CD4-positive, alpha-beta T cell treated with Interleukin-21 for 1 hour (primary cell): ENCODE measurements at regions not wholly inside any gene's neighbourhood (a gene's known extent, or its start where the extent isn't known, plus 50 kb on each side); places are given as distances from the start of the nearest gene placed in this dataset.

Experiments
- DNase-seq: peaks from one replicate; pipeline ENCODE4 v3.0.0-alpha.2; 2020

- DNase-seq: no peak
Measured at GRCh38 chr16:52099382-52099781, 447.6 kb downstream of the TOX3 start.

GRCh38 chr16:52095471-52095870 is 451.5 kb downstream of the TOX3 start:
- DNase-seq: no peak

GRCh38 chr16:52092126-52092525 is 454.8 kb downstream of the TOX3 start:
- DNase-seq: no peak

DNA sequence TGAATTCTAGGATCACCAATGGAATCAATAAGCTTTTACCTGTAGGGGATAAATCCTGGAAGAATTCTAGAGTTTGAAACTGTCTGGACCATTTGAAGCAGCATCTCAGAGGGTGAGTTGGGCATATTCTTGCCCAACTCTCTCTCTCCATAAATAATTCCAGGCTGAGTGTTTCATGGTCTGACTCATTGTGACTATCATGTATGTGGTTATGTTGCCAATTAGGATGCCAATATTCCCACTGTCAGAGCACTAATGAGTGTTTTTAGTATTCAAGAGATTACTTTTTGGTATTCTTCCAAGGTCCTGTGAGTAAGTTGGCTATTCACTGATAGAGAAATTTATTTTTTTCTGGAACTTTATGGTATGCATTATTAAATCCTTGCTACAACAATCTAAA is 456.9 kb downstream of the TOX3 start:
- DNase-seq: no peak

- DNase-seq: no peak
Measured at GRCh38 chr16:52089476-52089875, 457.5 kb downstream of the TOX3 start.

GRCh38 chr16:52086901-52087300 is 460.0 kb downstream of the TOX3 start:
- DNase-seq: no peak

- DNase-seq: no peak
Measured at GRCh38 chr16:52078716-52079655, 468.0 kb downstream of the TOX3 start.

GRCh38 chr16:52077607-52078006 is 469.3 kb downstream of the TOX3 start:
- DNase-seq: no peak

- DNase-seq: no peak
Measured at GRCh38 chr16:52076801-52077201, 470.1 kb downstream of the TOX3 start.

DNA sequence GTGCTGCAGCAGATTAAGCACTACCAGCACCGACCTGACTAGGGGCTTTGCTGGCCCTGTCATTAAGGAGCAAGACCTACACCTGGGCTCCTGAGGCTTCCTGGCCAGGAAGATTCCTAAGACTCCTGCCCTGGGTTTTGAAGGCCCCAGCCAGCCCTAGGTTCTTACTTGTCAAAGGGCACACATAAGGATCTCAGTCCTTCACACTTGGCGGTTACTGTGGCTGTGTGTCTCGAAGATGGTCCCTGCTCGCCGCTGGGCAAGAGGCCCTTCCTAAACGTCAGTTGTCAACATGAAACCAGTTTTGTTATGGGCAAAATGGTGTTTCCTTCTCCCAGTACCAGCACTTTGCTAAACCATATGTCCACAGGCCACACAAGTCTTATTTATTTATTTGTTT is 470.6 kb downstream of the TOX3 start:
- DNase-seq: no peak

- DNase-seq: no peak
Measured at GRCh38 chr16:52074133-52074532, 472.8 kb downstream of the TOX3 start.

DNA sequence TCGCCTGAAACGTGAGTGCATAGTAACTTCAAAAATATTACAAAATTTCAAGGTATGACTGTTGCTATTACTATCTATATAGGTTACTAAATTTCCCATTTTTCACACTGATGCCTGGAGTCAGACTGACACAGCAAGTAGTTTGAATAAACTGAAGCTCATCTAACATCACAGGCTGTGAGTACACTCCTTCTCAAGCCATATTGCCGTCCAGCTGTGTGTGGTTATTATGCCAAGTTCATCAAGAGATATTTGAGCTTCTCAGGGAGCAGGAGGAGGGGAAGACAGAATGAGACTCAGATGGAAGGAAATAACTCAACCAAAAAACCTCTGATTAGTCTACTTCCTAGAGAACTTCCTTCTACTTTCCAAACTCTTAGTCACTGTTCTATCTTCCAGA is 473.9 kb downstream of the TOX3 start:
- DNase-seq: no peak

GRCh38 chr16:52071101-52071500 is 475.8 kb downstream of the TOX3 start:
- DNase-seq: no peak

GRCh38 chr16:52070341-52071057 is 476.4 kb downstream of the TOX3 start:
- DNase-seq: no peak

GRCh38 chr16:52069866-52070265 is 477.1 kb downstream of the TOX3 start:
- no peak for DNase-seq

DNA sequence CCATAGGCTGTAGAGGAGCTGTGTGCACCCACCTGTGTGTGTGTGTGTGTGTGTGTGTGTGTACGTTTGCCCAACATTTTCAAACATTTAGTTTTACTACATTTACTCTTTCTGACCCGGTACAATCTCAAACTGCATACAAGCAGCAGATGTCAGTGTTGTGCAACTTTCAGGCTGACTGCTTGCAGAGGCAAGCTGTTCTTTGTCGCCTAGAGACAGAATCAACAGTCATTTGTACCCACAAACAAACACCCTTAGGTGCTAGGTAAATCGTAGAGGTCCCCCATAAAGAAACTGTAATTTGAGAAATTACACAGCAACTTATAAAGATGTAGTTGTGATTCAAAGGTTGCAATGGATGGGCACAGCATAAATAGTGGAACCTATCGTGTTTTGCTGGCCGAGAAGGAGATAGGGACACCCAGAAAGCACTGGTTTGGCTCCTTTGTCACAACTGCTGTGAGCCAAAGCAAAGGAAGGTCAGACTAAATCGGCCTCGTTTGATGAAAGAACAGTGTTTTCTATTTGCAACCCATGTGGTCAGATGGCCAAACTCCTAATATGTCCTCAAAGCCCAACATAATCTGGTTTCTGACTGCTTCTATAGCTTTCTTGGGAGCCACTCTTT is 478.4 kb downstream of the TOX3 start:
- DNase-seq: no peak

DNA sequence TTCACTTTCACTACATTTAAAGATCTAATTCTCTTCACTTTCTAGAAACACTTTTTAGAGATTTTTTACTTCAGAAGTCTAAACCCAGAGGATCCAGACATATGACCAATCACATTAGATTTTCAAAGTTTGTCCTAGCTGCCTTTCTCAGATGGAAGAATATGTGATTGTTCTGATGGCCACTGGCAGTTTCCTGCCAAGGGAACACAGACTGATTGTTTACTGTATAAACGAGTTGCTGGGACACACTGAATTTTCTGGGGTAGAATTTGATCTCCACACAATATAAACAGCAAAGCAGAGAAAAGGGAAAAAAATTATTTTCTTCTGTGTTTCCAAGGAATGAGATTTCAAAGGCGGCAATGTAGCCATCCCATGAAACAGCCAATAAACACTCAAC is 480.0 kb downstream of the TOX3 start:
- DNase-seq: no peak

DNA sequence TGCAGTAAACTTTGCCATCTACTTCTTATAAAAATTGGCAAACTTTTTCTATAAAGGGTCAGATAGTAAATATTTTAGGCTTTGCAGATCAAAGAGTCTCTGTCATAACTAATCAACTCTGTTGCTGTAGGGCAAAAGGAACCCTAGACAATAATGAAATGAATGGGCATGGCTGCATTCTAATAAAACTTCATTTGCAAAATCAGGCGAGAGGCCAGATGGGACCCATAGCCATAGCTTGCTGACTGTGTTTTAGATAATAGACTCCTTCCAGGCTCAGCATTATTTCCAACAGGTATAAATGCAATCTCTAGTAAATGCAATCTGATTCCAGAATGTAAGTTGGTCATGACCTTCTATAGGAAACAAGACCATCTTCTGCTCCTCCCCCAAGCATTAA is 490.7 kb downstream of the TOX3 start:
- no peak for DNase-seq

DNA sequence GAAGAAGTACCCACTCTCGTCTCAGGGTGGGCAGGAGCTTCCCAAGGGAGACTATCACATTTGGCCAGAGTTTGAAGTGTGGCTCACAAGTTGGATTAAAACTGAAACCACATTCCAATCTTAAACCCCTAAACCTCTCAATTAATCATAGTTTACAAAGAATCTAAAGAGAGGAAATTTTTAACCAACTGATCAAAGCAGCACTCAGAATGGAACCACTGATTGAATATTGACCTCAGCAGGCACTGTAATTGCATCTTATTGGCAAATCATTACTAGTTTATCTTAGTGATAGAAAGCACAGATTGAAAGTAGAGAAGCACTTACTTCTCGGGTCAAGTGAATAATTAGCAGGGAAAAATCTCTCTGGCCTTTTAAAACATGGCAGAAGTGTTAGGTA is 491.6 kb downstream of the TOX3 start:
- DNase-seq: no peak

DNA sequence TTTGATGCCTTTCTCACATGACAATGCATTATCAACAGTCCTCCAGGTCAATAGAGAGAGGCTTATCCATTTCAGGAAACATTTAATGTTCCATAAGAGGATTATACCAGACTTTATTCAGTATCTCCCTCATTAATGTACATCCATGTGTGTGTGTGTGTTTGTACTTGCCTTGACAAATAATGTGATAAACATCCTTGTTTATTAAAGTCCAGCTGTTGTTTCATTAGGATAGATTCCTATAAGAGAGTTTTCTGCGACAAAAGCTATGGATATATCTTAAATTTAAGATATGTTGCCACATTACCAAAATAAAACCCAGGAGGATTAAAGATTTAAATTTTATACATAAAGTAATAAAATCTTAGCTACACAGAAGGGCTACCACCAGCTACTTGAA is 492.6 kb downstream of the TOX3 start:
- DNase-seq: no peak

- no peak for DNase-seq
Measured at GRCh38 chr16:52052818-52053217, 494.1 kb downstream of the TOX3 start.

DNA sequence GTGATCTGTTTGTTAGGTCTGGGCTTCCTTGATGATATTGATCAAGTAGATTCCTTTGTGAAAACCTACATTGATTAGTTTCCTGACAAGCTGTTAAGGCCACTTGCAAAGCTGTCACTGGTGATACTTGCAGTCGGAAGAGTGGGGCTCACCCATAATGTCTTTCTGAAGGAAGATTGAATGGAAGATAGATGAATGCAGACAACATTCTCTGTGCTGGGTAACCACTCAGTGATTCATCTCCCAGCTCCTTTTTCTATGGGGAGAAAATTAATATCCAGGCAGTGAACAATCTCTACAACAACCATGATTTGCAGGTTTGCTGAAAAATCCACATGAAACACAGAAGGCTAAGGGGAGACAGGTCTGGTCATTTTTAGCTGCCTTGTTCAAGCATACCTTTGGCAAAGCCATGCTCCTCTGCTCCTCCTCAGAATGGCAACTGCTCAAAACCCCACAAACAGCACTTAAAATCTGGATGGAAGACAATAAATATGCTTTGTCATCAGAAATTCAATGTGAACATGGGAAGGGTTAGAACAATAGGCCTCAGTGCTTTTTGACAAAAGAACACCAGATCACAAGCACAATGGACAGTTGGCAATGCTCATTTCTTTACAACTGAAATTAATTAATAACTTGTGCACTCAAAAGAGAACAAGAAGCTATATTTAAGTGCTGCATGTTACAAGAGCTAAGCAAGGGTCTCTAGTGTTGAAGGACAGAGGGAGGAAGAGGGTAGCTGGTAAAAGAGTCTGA is 495.4 kb downstream of the TOX3 start:
- DNase-seq: no peak

- DNase-seq: no peak
Measured at GRCh38 chr16:52050418-52050817, 496.5 kb downstream of the TOX3 start.
